Osteoblast (primary cell): ENCODE measurements at regions not wholly inside any gene's neighbourhood (a gene's known extent, or its start where the extent isn't known, plus 50 kb on each side); places are given as distances from the start of the nearest gene placed in this dataset.

ENCODE experiments used
- DNase-seq: peaks from one replicate; pipeline ENCODE4 v3.0.0; 2011; ENCODE audit warnings: low spot score, mixed read lengths; ENCODE audit not compliant: insufficient read length; ENCODE audit errors: missing footprints
- H2AFZ ChIP-seq: 2 replicates; pipeline ENCODE4 v1.6.0; 2011; ENCODE audit warnings: mild to moderate bottlenecking, low read length
- H3K27ac ChIP-seq: 2 replicates; pipeline ENCODE4 v1.5.1; 2011; ENCODE audit warnings: mild to moderate bottlenecking, low read depth, low read length, moderate library complexity
- H3K27me3 ChIP-seq: 2 replicates; pipeline ENCODE4 v1.6.0; 2012; ENCODE audit warnings: mild to moderate bottlenecking, control low read depth, inconsistent platforms, low read length, moderate library complexity; ENCODE audit not compliant: insufficient read depth
- H3K36me3 ChIP-seq: 2 replicates; pipeline ENCODE4 v1.5.1; 2011; ENCODE audit warnings: mild to moderate bottlenecking, low read length, control low read depth, moderate library complexity; ENCODE audit not compliant: insufficient read depth
- H3K4me1 ChIP-seq: 2 replicates; pipeline ENCODE4 v1.5.1; 2011; ENCODE audit warnings: mild to moderate bottlenecking, low read length, control low read depth, moderate library complexity; ENCODE audit not compliant: insufficient read depth
- H3K4me2 ChIP-seq: 2 replicates; pipeline ENCODE4 v1.6.0; 2011; ENCODE audit warnings: mild to moderate bottlenecking, low read length; ENCODE audit not compliant: insufficient read depth
- H3K4me3 ChIP-seq: fragments of 200-600 bp; sonication (generic); 3 replicates; pipeline ENCODE4 v1.5.1; 2012; ENCODE audit warnings: mild to moderate bottlenecking, low read length, inconsistent platforms; ENCODE audit not compliant: insufficient read depth
- H3K79me2 ChIP-seq: 2 replicates; pipeline ENCODE4 v1.6.0; 2012; ENCODE audit warnings: mild to moderate bottlenecking, low read length, control low read depth, inconsistent platforms; ENCODE audit not compliant: insufficient read depth
- H3K9me3 ChIP-seq: 2 replicates; pipeline ENCODE4 v1.5.1; 2011; ENCODE audit warnings: low read depth, low read length, control low read depth
- H4K20me1 ChIP-seq: 2 replicates; pipeline ENCODE4 v1.6.0; 2012; ENCODE audit warnings: mild to moderate bottlenecking, low read length, control low read depth; ENCODE audit not compliant: insufficient read depth
- TF ChIP-seq, protein P1 (sequence below): IDR thresholded peaks from 2 replicates; pipeline ENCODE4 v1.5.1; 2011; ENCODE audit warnings: mild to moderate bottlenecking, low read depth, low read length, moderate library complexity; ENCODE audit errors: extremely low read depth

DNA sequence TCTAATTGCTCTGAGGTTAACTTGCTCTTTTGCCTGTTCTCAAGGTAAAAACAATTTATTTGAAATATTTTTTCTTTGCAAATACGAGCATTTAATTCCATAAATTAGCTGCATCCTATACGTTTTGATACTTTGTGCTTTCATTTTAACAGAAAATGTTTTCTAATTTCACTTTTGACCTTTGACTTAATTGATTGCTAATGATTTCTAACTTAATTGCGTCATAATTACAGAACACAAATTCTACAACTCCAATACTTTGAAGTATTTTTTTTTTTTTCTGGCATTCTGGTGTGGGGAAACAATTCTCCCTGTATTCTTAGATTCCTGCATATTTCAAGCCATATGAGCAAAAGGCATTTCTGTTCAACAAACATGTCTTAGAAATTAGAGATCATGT is 134.0 kb downstream of the ISOC1 start:
- H3K4me2 ChIP-seq: no peak overlapping the region
- H3K27me3 ChIP-seq: no peaks in the 10 kb centered on the region
- no peaks in the 10 kb centered on the region for H3K4me1 ChIP-seq
- no peaks in the 10 kb centered on the region for H4K20me1 ChIP-seq
- H3K79me2 ChIP-seq: no peaks in the 10 kb centered on the region
- H3K36me3 ChIP-seq: no peaks in the 10 kb centered on the region
- no peak overlapping the region for H3K27ac ChIP-seq
- no peak overlapping the region for H2AFZ ChIP-seq
- no peak for DNase-seq
- TF ChIP-seq, protein P1, sequence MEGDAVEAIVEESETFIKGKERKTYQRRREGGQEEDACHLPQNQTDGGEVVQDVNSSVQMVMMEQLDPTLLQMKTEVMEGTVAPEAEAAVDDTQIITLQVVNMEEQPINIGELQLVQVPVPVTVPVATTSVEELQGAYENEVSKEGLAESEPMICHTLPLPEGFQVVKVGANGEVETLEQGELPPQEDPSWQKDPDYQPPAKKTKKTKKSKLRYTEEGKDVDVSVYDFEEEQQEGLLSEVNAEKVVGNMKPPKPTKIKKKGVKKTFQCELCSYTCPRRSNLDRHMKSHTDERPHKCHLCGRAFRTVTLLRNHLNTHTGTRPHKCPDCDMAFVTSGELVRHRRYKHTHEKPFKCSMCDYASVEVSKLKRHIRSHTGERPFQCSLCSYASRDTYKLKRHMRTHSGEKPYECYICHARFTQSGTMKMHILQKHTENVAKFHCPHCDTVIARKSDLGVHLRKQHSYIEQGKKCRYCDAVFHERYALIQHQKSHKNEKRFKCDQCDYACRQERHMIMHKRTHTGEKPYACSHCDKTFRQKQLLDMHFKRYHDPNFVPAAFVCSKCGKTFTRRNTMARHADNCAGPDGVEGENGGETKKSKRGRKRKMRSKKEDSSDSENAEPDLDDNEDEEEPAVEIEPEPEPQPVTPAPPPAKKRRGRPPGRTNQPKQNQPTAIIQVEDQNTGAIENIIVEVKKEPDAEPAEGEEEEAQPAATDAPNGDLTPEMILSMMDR: no peak
- no peaks in the 10 kb centered on the region for H3K9me3 ChIP-seq
- no peak overlapping the region for H3K4me3 ChIP-seq

DNA sequence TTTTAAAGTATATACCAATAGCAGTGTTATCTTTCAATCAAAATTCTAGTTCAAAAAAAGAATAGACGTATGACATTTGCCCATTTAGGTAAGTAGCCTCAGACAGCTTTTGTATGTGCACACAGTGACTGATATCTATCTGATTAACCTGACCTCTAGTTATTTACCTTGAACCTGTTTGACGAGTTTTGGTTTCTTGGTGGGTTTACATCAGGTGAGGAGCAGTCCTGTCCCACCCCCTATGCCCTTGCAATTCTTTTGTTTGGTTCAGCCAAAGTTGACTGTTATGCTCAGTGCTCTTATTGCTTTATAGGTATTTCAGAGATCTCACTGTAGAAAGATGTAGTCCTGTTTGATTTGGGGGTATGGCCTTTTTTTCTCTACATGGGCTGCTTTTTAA is 147.2 kb downstream of the ISOC1 start:
- TF ChIP-seq, protein P1: no peak
- no peak overlapping the region for H3K4me3 ChIP-seq
- H3K4me2 ChIP-seq: no peak overlapping the region
- no peak overlapping the region for H2AFZ ChIP-seq
- no peaks in the 10 kb centered on the region for H3K9me3 ChIP-seq
- no peaks in the 10 kb centered on the region for H3K79me2 ChIP-seq
- H3K4me1 ChIP-seq: no peaks in the 10 kb centered on the region
- no peaks in the 10 kb centered on the region for H3K36me3 ChIP-seq
- no peak for DNase-seq
- no peak overlapping the region for H3K27ac ChIP-seq
- no peaks in the 10 kb centered on the region for H3K27me3 ChIP-seq
- H4K20me1 ChIP-seq: no peaks in the 10 kb centered on the region

DNA sequence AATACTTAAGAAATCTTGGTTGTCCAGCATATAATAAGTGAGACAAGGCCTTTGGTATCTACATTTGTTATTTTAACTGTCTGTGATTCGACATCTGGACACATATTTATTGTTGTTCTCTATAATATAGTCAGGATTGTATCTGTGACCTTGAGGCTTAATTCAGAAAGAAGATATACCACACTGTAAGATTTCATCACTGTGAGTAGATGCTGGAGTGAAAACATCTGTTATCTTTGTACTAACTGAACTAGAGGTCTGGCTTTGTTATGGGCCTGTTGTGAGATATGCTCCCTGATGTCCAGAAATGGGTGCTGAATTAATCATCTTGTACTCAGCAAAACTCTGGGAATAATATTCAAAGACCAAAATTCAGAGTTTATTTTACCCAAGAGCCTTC is 148.5 kb downstream of the ISOC1 start:
- Histone ChIP-seq H3K79me2 (no peaks in the 10 kb centered on the region), H4K20me1 (no peaks in the 10 kb centered on the region), H3K36me3 (no peaks in the 10 kb centered on the region), H3K27me3 (no peaks in the 10 kb centered on the region), H3K4me1 (no peaks in the 10 kb centered on the region), H3K4me3 (no peak overlapping the region), H2AFZ (no peak overlapping the region), H3K4me2 (no peak overlapping the region), H3K27ac (no peak overlapping the region), H3K9me3 (no peaks in the 10 kb centered on the region)
- DNase-seq: no peak
- TF ChIP-seq, protein P1: no peak

GRCh38 chr5:129244478-129244877 is 149.9 kb downstream of the ISOC1 start:
- Histone ChIP-seq H3K27me3 (no peaks in the 10 kb centered on the region), H3K36me3 (no peaks in the 10 kb centered on the region), H4K20me1 (no peaks in the 10 kb centered on the region), H3K9me3 (no peaks in the 10 kb centered on the region), H2AFZ (no peak overlapping the region), H3K4me3 (no peak overlapping the region), H3K4me2 (no peak overlapping the region), H3K4me1 (no peaks in the 10 kb centered on the region), H3K27ac (no peak overlapping the region), H3K79me2 (no peaks in the 10 kb centered on the region)
- no peak for DNase-seq
- TF ChIP-seq, protein P1: no peak
